ENCODE measurements at regions not wholly inside any gene's neighbourhood (a gene's known extent, or its start where the extent isn't known, plus 50 kb on each side); places are given as distances from the start of the nearest gene placed in this dataset.

- no peak for DNase-seq (ENCODE audit: insufficient read length, low spot score)
- peak; percentile 20 for FAIRE-seq
Measured at GRCh38 chr7:28292834-28293526, 112.4 kb upstream of the JAZF1 start.

DNA sequence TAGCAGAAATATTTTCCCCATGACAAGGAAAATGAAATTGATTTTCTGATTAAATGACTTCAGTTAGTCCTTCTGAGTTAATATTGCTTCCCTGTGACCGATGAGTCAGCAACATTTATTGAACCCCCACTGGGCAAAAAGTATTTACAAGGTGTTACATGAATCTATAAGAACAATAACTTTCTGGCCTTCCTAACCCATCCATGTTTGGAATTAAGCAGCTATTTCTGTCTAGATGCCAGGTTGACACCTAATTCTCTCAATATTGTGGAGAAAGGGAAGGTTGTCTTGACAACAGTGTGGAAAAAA is 112.9 kb upstream of the JAZF1 start:
- no peak for DNase-seq (ENCODE audit: insufficient read length, low spot score)
- FAIRE-seq: no peak

GRCh38 chr7:28296571-28297483 is 115.5 kb upstream of the CREB5 start:
- DNase-seq (ENCODE audit: insufficient read length, low spot score) (no peak), FAIRE-seq (no peak)

GRCh38 chr7:28297801-28298459 is 114.4 kb upstream of the CREB5 start:
- DNase-seq (ENCODE audit: insufficient read length, low spot score) (no peak), FAIRE-seq (no peak)

DNA sequence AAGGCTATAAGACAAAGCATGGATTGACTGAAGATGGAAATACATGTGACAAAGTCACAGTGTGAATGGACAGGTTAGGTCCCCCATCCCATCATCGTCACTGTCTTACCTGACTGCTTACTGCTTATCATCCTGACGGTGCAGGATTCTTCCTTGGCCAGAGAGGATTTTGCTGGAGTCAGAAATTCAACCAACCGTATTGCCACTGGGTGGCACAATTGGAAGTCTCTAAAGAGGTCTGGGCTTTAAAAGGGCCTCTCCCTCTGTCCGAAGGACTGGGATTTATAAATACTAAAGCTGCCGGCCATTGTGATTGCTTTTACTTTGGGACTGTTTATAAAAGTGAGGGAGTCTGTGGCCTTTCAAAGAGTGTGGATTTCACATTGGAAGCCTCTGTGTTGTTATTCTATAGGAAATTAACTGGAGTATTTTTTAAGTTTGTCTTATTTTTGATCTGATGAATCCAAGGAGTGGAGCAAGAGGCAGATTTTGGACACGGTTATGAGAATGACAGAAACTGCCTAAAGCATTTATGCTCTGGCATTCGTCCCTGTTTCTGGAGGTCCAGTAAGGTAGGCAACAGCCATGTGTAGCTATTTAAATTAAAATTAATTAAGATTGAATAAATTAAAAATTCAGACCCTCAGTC is 113.3 kb upstream of the CREB5 start:
- peak; percentile 53 for DNase-seq (ENCODE audit: insufficient read length, low spot score)

GRCh38 chr7:28299556-28299955 is 112.8 kb upstream of the CREB5 start:
- no peak for DNase-seq (ENCODE audit: insufficient read length, low spot score)
- FAIRE-seq: no peak

More for the DNA sequence above, 113.3 kb upstream of the CREB5 start:
- FAIRE-seq: no peak

DNA sequence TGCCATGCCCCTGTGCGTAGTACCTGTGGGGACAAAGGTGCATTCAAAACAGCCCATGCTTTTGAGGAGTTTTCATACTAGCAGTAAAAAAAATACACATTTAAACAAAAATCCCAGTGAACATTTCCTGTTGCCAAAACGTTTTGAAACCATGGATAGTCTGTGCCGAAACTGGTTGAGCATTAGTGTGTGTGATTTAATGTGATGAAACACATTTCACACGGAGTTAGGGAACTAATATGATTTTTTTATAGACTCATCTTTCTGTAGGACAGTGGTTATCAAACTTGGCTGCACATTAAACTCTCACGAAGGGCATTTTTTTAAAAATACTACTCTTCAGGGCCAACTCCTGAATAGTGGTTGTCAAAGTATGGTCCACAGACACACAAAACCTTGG is 111.8 kb upstream of the CREB5 start:
- FAIRE-seq: no peak
- no peak for DNase-seq (ENCODE audit: insufficient read length, low spot score)

DNA sequence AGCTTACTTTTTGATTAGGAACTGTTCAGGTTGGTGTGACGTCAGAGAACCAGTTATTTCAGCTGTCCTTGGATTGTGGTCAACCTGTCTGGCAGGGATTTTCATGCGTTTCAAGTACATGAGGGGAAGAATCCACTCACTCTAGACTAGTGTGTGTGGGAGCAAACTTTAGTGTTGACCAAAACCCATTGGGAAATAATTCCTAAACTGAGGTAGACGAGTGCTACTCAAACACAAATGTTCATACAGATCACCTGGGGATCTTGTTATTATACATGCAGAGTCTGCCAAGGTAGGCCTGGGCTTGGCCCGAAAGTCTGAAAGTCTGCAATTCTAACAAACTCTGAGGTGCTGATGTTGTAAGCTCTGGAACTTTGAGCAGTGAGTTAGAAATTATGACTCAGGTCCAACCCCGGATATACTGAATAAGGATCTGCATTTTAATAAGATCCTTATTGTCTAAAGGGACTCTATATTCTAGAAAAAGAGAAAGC is 111.1 kb upstream of the CREB5 start:
- FAIRE-seq (no peak), DNase-seq (ENCODE audit: insufficient read length, low spot score) (no peak)

DNA sequence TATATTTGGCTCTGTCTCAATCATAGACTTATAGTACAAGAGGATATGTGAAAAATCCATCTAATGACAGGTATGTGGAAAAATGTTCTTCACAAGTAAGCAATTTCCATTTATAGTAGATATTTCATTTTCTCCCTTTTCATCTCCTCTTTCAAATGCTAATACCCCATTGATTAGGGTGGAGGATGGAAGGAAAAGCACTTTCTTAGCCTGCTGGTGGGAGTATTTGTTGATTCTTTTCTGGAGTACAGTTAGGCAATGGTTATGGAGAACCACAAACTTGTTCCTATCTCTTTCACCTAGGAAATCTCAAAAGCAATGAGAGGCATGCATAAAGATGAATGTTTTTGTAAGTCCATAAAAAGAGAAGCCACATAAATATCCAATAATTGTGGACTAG is 108.0 kb upstream of the CREB5 start:
- DNase-seq (ENCODE audit: insufficient read length, low spot score) (no peak), FAIRE-seq (no peak)

DNA sequence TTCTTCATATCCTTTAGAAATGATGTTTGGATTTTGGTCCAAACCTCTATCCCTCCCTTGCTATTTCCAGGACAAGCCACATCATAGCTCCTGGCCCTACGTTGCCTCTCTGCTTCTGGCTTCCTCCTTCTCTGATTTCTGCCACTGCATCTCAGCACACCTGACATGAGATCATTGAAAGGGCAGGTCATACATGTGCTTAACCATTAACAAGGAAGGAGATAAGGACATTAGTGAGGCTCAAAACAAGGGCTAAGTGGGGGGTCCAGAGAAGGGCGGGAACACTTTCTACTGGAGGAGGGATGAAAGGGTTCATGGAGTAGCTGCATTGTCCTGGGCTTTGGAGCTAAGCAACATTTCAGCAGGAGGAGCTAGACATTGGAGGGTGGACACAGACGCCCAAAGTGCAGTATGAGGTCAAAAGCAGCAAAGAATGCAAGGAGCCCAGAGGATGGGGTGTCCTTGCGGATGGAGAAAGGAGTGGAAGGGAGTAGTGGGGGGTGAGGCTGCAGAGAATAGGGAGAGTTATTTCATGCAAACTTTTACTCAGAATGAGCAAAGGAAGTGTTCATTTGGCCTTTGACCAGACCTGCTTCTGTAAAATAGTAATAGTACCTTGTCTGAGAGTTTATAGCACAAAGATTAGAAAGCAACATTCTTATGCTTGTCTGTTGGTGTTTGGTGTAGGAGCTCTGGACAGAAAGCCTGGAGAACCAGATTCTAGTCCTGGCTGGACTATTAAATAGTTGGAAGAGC is 102.4 kb upstream of the CREB5 start:
- FAIRE-seq: no peak
- no peak for DNase-seq (ENCODE audit: insufficient read length, low spot score)

DNA sequence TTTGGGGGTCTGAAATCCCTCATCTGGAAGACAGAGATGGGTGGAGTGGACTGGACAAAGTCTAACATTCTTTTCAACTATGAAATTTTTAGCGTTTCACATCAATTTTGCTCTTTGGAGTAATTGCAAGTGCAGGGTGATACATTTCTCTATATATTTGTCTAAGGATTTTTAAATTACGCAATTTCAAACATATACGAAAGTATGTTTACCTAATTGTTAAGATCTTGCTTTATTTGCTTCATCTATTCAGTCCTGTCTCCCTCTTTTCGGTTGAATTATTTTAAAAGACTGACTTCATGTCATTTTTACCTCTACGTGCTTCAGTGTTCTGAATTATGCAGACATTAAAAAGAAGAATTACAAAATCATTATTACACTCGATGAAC is 101.9 kb upstream of the CREB5 start:
- no peak for FAIRE-seq

DNA sequence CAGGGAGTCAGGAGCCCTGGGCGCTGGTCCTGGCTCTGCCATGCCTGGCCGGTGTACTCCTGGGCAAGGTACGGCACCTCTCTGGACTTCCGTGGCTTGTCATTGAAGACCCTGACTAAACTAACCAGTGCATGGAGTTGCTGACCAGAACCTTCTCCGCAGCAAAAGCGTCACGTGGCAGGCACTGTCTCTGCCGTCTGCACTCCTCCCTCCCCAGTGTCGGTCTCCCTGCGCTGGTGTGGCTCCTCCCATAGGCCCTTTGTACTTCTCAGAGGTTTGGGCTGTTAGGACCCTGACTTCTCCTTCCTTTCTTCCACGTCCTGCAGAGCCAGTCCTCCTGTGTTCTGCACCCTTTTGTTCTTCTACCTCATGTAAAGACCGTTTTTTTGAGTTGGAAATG is 100.6 kb upstream of the CREB5 start:
- DNase-seq (ENCODE audit: insufficient read length, low spot score) (no peak), FAIRE-seq (no peak)

More for the DNA sequence above, 101.9 kb upstream of the CREB5 start:
- DNase-seq (ENCODE audit: insufficient read length, low spot score): no peak

- FAIRE-seq: no peak
- no peak for DNase-seq (ENCODE audit: insufficient read length, low spot score)
Measured at GRCh38 chr7:28312948-28313347, 99.4 kb upstream of the CREB5 start.

DNA sequence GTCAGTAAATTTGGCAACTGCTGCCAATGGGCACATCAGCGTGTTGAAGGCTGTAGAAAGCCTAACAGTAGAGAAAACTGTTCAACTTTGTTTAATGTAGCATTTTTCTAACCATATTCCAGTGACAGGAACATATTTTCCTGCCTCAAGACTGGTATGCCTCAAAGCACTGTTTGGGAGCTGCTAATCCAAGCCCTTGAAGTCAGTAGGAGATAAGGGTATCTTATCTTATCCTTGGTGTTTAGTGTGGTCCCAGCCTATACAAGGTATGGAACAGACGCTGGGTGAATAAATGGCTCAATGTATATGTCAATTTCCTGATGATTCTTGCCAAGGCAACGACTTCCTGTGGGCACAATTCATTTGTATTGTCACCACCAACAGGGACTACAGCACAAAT is 97.5 kb upstream of the CREB5 start:
- no peak for FAIRE-seq
- no peak for DNase-seq (ENCODE audit: insufficient read length, low spot score)

DNA sequence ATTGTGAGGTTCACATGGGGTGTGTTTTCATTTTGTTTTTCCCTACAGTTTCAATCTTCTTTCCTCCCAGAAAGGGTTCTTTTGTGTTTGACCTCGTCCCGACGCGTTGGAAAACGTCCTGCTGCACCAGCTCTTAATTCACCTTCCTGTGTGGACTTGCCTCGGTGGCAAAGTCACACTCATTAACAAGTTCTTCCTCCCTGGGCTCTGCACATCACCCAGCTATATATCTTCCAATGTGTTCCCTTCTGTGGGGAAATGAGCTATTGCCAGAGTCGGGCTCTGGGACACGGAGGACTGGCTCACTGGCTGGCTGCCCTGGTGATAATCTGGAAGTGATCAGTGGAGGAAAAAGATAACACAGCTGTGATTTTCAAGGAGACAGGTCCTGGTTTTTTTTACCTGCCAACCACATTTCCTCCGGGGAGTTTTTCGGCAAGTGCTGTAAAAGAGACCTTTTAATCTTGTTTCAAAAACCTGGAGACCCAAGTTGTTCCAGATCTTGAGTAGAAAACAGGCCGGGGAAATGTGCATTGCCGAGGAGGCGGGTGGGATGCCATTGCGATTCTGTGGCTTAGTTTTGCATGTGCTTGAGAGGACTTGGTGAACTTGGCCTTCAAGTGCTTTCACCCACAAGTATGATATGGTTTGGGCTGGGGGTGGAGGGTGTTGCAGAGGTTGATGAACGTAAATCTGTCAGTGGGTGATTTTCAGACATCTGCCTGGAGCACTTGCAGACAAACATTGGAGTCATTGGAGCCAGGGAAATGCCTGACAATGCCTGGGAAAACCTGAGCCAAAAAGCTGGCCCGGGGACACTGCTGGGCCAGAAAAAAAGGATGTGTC is 96.5 kb upstream of the CREB5 start:
- FAIRE-seq: peak; percentile 20
- no peak for DNase-seq (ENCODE audit: insufficient read length, low spot score)

- no peak for FAIRE-seq
- no peak for DNase-seq (ENCODE audit: insufficient read length, low spot score)
Measured at GRCh38 chr7:28316489-28316888, 95.8 kb upstream of the CREB5 start.

- FAIRE-seq: no peak
- no peak for DNase-seq (ENCODE audit: insufficient read length, low spot score)
Measured at GRCh38 chr7:28318101-28318762, 94.1 kb upstream of the CREB5 start.

DNA sequence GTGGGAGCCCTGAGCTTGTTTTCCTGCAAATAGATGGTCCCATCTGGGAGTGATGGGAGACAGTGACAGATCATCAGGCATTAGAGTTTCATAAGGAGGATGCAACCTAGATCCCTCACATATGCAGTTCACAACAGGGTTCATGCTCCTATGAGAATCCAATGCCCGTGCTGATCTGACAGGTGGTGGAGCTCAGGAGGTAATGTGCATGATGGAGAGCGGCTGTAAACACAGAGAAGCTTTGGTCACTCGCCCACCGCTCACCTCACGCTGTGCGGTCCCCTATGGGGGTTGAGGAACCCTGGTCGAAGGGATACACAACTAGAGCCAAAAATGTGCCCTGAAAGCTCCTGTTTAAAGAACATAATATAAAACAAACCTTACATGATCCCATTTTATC is 88.5 kb upstream of the CREB5 start:
- FAIRE-seq (peak; percentile 16), DNase-seq (ENCODE audit: insufficient read length, low spot score) (no peak)

- FAIRE-seq (no peak), DNase-seq (ENCODE audit: insufficient read length, low spot score) (no peak)
Measured at GRCh38 chr7:28328146-28328545, 84.2 kb upstream of the CREB5 start.
